ENCODE measurements at regions not wholly inside any gene's neighbourhood (a gene's known extent, or its start where the extent isn't known, plus 50 kb on each side); places are given as distances from the start of the nearest gene placed in this dataset.

GRCh38 chr5:112068593-112068992 lies 311.6 kb upstream of the NREP start:
- no peak for TF ChIP-seq GATA2 (IDR thresholded peaks at IDR 0.05; ENCODE audit: low read depth, low read length)
- no peak for TF ChIP-seq GATA3 (IDR thresholded peaks at IDR 0.05; ENCODE audit: low read depth, low read length)

Measured in SH-SY5Y (cell line).